ENCODE measurements at regions not wholly inside any gene's neighbourhood (a gene's known extent, or its start where the extent isn't known, plus 50 kb on each side); places are given as distances from the start of the nearest gene placed in this dataset.

DNA sequence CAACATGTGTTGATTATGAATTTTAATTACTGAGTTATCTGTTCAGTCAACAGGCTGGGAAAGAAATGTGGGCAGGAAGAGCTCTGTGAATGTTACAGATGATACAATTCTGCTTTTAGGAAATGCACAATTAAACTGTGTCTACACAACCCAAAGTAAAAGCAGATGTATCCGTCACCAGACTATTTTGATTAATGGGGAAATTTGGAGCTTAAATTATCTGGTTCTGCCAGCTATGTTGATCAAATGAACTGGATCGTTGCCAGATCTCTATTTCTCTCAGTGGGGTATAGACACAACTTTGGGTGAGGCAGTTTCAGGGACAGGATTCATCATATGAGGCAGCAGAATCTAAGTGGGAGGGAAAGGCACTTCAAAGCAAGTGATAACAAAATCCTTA, 136.5 kb downstream of the NEUROD6 start:
- Histone ChIP-seq H3K27me3 (ENCODE audit: control insufficient read depth, insufficient read depth, low read length) (no peaks in the 10 kb centered on the region), H3K4me3 (ENCODE audit: low read depth, low read length) (no peak overlapping the region), H3K36me3 (ENCODE audit: control insufficient read depth, insufficient read depth, low read length) (no peaks in the 10 kb centered on the region)
- no peak for FAIRE-seq
- DNase-seq (ENCODE audit: low read depth) = no peak
- TF ChIP-seq, protein P1, sequence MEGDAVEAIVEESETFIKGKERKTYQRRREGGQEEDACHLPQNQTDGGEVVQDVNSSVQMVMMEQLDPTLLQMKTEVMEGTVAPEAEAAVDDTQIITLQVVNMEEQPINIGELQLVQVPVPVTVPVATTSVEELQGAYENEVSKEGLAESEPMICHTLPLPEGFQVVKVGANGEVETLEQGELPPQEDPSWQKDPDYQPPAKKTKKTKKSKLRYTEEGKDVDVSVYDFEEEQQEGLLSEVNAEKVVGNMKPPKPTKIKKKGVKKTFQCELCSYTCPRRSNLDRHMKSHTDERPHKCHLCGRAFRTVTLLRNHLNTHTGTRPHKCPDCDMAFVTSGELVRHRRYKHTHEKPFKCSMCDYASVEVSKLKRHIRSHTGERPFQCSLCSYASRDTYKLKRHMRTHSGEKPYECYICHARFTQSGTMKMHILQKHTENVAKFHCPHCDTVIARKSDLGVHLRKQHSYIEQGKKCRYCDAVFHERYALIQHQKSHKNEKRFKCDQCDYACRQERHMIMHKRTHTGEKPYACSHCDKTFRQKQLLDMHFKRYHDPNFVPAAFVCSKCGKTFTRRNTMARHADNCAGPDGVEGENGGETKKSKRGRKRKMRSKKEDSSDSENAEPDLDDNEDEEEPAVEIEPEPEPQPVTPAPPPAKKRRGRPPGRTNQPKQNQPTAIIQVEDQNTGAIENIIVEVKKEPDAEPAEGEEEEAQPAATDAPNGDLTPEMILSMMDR (IDR thresholded peaks at IDR 0.05; ENCODE audit: insufficient read depth, low read length, severe bottlenecking) = no peak

DNA sequence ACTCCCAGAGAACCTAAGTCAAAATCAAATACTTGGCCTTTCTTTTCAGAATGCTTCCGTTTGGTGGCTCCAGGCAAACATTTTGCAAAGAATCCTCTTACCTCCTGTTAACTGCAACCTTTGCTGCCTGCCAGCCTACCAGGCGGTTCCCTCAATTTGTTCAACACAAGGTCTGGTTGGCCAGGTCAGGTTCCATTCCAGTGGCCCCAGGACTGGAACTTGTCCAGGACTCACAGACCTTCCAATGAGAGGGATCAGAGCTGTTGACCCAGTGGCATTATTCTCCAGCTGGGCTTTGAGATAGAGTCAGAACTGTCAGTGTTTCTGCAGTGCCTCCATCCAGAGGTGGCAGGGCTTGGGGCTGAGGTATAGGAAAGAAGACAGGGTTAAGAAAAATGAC, 137.0 kb downstream of the NEUROD6 start:
- no peak for FAIRE-seq
- TF ChIP-seq, protein P1 (IDR thresholded peaks at IDR 0.05; ENCODE audit: insufficient read depth, low read length, severe bottlenecking) = no peak
- H3K36me3 ChIP-seq (ENCODE audit: control insufficient read depth, insufficient read depth, low read length) = no peaks in the 10 kb centered on the region

DNA sequence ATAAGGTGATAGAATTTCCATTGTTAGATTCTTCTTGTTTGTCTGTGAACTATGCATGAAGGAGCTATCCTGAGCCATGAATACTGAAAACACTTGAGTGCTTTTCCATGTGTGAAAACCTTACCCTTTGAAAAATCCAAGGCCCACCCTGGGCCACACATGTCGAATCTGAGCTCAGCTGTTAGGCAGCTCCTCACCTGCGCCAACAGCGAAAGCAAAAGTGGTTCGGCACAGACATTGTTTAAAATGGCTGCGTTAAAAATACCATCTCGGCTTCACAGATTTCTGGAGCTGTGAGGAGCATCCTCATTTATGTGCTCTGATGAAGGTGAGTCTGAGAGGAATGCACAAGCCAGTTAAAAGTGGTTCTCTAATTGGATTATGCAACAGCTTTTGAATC, 137.7 kb downstream of the NEUROD6 start:
- H3K27me3 ChIP-seq (ENCODE audit: control insufficient read depth, insufficient read depth, low read length) = no peaks in the 10 kb centered on the region
- DNase-seq (ENCODE audit: low read depth) = no peak
- TF ChIP-seq, protein P1 (IDR thresholded peaks at IDR 0.05; ENCODE audit: insufficient read depth, low read length, severe bottlenecking) = no peak
- no peaks in the 10 kb centered on the region for H3K36me3 ChIP-seq (ENCODE audit: control insufficient read depth, insufficient read depth, low read length)
- no peak overlapping the region for H3K4me3 ChIP-seq (ENCODE audit: low read depth, low read length)
- FAIRE-seq = no peak

More for the DNA sequence above, 137.0 kb downstream of the NEUROD6 start:
- no peak for DNase-seq (ENCODE audit: low read depth)
- Histone ChIP-seq H3K27me3 (ENCODE audit: control insufficient read depth, insufficient read depth, low read length) (no peaks in the 10 kb centered on the region), H3K4me3 (ENCODE audit: low read depth, low read length) (no peak overlapping the region)

DNA sequence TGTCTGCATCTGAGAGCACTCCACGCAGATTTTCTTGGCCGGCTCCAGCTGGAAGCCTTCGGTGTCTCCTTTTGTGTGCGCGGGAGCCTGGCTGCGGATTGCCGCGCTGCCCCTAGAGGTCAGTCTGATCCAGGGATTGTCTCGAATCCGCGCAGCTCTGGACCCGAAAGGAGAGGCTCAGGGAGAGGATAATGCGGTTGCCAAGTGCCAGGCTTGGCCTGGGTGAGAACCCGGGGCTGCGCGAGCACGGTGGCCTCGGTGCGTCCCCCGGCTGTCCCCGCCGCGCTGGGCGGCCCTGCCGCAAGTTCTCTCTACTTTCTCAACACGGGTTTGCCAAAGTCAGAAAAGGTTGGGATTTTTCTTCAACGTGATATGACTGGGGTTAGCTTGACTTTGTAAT, 140.9 kb downstream of the ADCYAP1R1 start:
- TF ChIP-seq, protein P1 (IDR thresholded peaks at IDR 0.05; ENCODE audit: insufficient read depth, low read length, severe bottlenecking) = peak; percentile 94
- DNase-seq (ENCODE audit: low read depth) (peak; percentile 38), FAIRE-seq (no peak)
- Histone ChIP-seq H3K4me3 (ENCODE audit: low read depth, low read length) (no peak overlapping the region), H3K27me3 (ENCODE audit: control insufficient read depth, insufficient read depth, low read length) (no peaks in the 10 kb centered on the region), H3K36me3 (ENCODE audit: control insufficient read depth, insufficient read depth, low read length) (no peaks in the 10 kb centered on the region)

DNA sequence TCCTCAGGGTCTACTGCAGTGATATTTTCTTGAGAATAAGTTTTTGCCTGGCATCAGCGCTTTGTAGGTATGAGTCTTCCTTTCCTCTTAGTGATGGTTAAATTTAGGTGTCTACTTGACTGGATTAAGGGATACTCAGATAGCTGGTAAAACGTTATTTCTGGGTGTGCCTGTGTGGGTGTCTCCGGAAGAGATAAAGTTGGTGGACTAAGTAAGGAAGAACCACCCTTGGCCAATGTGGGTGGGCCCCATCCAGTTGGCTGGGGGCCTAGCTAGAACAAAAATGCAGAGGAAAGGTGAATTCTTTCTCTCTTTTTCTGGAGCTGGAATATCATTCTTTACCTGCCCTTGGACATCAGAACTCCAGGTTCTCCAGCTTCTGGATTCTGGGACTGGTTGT, 138.8 kb downstream of the ADCYAP1R1 start:
- TF ChIP-seq, protein P1 (IDR thresholded peaks at IDR 0.05; ENCODE audit: insufficient read depth, low read length, severe bottlenecking) = no peak
- Histone ChIP-seq H3K27me3 (ENCODE audit: control insufficient read depth, insufficient read depth, low read length) (peaks cover 2% of the 10 kb centered on the region), H3K36me3 (ENCODE audit: control insufficient read depth, insufficient read depth, low read length) (no peaks in the 10 kb centered on the region), H3K4me3 (ENCODE audit: low read depth, low read length) (no peak overlapping the region)
- DNase-seq (ENCODE audit: low read depth) = no peak
- FAIRE-seq = no peak

DNA sequence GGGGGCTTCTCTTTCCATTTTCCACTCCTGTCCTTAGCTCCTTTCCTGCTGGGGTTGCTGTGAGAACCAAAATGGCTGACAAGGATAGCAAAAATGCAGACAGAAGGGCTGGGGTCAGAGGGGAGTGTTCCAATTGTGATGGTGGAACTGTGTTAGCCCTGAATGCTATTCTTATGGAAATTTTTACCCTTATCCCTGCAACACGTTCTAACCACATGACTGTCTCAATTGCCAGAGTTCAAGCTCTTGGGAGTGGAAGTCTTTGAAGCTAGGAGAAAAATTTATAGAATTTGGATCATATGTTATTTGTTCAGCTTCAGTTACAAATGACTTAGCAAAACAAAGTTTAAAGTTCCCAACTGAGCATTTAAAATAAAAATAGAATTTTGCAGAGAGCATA, 134.1 kb downstream of the ADCYAP1R1 start:
- peaks cover 2% of the 10 kb centered on the region for H3K27me3 ChIP-seq (ENCODE audit: control insufficient read depth, insufficient read depth, low read length)
- TF ChIP-seq, protein P1 (IDR thresholded peaks at IDR 0.05; ENCODE audit: insufficient read depth, low read length, severe bottlenecking) = no peak
- FAIRE-seq = no peak
- no peaks in the 10 kb centered on the region for H3K36me3 ChIP-seq (ENCODE audit: control insufficient read depth, insufficient read depth, low read length)
- DNase-seq (ENCODE audit: low read depth) = no peak
- H3K4me3 ChIP-seq (ENCODE audit: low read depth, low read length) = no peak overlapping the region

All from bronchial epithelial cell (primary cell).